GM21737 (cell line): ENCODE measurements at regions not wholly inside any gene's neighbourhood (a gene's known extent, or its start where the extent isn't known, plus 50 kb on each side); places are given as distances from the start of the nearest gene placed in this dataset.

Experiments
- ATAC-seq: cut with Tn5 transposase; IDR thresholded peaks from one replicate; pipeline ENCODE4 v1.9.1; 2021; ENCODE audit warnings: mild to moderate bottlenecking, moderate library complexity; ENCODE audit not compliant: unreplicated experiment

DNA sequence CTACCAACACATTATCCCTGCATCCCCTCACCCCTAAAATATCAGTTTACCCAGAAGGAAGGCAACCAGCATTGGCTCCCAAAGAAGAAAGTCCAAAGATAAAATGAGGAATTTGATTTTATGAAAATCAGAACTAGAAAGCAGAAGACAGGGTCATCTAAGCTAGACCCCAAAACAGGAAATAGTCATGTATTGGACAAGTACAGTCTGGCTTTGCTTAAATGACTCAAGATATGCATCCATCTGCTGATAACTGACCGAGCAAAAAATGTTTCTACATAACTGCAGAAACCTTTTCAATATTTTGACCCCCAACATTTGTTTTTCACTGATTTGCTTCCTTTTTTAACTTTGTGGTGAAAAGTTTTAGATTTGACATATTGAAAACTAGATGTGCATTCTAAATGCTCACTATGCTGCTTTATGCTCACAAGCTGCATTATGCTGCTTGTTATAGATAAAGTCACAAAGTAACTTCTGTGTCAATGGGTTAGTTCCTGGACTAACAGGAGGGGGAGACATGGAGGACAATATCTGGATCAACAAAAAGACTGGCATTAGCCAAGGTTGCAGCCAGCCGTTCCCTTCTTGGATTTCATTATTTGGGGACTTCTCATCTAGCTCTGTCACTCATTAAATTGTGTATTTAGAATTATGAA lies 227.0 kb downstream of the INHBA start:
- no peak for ATAC-seq

DNA sequence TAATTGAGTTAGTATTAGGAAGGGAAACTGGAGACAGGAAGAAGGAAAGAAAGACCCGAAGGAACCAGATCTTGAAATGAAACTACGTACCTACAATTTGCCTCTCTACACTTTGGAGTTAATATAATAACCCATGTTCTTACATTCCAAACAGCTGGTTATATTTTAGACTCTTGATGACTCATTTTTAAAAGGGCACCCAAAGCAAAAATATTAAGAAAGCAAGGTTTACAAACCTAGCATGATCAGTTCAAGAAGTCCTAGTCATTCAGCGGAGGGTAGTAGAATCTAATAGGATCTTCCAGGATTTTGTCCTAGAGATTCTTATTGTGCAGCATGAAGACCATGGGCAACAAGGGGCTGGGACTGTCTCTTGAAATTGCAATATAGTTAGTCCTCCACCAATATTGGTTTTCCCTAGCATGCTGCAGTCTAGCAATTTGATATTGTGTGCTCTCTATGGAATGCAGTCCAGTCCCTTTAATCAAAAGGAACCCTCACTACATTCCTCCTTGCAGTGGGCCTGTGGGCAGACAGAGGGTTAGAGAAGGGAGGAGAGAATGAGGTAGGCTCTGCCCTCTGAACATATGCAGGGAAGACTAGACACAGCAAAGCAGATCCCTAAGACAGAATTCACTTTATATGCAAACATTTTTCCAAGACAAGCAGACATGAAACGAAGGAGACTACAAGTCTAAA lies 230.3 kb downstream of the INHBA start:
- no peak for ATAC-seq

DNA sequence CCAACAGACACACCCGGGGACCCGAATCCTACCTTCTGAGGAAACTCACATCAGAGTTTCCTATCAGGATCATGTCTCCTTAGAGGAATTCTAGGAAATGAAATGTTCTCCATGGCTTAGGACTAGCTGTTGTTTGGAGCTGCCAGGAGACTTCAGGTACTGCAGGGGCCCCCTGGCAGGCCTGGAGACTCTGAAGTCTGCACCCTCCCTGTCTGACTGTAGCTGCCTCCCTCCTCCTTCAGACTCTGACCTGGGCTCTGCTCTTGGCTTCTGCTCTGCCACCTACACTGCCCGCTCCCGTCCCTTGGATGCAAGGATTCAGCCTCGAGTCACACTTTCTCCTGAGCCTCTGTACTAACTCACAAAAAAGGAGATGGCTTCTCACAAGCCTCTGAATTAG lies 232.8 kb downstream of the INHBA start:
- ATAC-seq, result no peak

DNA sequence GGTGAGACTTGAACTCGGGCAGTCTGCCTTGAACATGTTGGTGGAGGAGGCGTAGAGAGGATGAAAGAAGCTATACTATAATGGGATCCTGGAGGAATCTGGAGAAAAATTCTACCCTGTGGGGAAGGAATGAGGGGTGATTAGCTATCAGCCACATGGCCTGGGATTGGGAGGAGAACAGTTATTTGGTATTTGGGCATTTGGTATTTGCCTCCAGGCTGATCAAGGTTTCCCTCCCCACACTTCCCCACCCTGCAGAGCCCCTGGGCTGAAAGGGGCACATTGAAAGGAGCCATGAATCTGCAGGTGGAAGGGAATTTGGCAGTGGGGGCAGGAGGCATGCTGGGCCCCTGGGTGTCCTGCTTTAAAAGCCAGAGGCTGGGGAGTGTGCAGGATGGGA lies 235.3 kb downstream of the INHBA start:
- ATAC-seq, result no peak

DNA sequence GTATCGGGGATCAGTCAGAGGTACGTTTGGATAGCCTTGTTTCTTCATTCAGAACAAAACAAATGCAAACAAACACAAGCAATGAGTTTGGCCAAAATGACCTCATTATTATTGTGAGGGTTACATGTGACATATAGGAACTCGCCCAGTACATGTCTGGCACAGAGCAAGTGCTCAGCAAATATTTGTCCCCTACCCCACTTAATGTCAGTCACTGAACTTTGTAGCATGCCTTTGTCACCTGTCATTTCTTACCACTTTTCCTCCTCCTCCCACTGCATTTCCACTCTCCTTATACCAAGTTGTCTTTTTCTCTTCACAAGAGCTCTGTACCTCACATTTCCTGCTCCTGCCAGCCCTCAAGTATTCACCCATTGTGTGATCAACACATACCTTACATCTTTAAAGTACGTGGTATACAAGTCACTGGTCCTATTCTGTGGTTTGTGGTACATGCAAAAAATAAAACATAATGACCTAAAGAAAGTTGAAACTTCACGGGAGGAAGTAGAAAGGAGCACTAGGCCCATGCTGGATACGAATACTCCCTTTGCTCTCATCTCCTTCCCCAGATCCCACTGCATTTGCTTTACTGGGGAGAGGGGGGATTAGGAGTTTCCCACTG lies 236.0 kb downstream of the INHBA start:
- no peak for ATAC-seq

DNA sequence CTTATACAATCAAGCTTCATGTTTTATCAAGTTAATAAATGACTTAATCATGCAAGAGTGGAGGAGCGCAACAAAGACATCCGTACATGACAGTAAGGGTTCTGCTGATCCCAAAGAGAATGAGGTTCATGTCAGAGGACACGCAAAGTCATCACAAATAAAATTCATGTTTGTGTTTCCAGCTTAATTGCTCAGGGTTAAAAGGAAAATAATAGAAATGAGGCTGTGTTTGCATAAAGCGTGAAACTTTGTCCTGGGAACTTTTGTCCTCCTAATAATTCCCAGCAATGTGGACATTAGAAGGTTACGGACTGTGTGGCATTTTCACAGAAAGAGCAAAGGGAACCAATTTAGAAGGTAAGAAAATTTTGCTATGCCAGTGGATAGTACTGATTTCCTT lies 237.3 kb downstream of the INHBA start:
- ATAC-seq, result no peak

DNA sequence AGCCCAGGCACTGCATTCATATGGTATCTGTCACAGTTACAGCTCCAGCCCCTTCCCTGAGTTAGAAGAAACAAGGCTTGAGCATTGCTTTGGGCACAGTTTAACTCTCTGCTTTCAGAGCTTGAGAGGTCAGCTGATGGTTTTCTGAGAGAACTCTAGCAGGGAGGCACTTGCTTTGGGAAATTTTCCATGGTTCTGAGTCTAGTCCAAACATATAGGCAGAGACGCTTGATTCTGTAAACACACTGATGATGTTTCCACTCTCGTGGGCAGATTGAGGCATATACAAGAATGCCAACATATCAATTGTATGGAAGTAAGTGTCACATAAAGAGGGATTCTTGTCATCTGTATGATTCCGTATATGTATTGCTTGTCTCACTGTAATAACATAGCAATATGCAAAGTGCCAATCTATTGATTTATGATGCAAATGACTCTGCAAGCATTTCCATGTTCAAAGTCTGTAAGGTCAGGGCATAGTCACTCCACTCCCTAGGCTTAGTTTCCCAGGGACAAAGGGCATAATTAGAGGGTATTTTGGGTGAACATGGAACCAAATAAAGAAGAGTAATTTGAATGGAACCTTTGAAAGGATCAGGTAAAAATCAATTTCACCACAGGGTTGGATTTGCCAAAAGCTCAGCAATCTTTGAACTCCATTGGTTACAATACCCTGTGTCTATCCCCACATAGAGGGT lies 239.0 kb downstream of the INHBA start:
- ATAC-seq, result no peak

DNA sequence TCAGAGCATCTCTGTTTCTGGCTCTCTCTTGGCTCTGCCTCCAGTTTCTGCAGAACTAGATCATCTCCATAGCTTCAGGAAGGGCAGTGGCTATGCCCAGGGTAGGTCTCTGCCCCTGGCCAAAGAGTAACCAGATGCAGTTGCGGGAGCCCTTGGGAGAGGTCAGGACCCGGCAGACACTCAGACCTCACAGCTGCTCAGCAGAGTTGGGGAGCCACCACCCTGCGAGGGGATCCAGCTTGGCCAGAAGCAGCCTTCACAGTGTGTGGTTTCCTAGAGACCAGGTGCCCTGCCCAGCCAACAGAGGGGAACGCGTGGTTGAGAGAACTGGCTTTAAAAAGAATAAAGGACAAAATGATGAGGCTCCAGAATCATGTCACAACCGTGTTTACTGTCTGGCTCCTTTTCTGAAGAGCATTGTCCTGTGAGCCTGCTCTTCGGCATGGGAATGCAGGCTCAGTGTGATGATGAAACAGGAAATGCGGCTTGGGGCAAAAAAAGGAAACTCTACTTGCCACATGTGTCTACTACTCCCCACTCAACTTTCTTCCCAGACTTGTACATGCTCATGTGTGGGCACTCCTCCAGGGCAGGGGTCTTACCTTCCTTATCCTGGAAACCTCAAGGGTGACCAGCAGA lies 243.1 kb downstream of the INHBA start:
- ATAC-seq, result no peak

DNA sequence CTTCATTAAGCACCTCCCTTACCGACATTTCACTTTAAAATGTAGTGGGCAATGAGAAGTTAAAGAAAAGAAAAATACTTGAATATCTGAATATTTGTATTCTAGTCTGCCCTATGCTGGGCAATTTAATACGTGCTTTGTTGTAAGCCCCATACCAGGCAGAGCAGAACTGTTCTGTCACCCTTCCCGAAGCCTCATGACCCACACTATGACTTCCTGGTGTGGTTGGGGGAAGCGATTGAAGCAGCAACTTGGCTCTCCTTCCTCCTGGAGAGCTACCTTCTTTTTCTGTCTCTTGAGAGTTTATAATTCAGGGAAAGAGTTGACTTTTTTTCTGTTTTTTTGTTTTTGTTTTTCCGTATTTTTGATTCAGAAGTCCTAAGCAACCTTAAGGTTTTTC lies 243.7 kb downstream of the INHBA start:
- no peak for ATAC-seq

DNA sequence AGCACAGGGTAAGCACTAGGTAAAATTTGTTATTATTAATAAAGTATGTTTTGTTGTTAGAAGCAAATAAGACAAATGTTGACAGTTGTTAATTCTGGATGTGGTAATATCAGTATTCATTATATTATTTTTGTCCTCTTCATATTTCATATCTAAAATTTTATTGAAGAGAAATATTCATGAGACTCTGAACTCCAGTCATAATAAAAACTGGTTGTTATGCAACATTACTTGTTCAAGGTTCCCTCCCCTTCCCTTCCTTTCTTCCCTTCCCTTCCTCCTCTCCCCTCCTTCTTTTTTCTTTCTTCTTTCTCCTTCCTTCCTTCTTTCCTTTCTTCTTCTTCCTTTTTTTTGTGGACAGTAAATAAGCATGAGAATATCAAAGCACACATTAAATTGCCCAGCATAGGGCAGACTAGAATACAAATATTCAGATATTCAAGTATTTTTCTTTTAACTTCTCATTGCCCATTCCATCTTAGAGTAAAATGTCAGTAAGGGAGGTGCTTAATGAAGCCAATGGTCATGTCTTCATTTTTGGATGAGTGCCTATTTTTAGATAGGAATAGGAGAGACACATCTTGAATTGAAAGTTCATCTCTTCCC lies 245.0 kb downstream of the INHBA start:
- no peak for ATAC-seq

DNA sequence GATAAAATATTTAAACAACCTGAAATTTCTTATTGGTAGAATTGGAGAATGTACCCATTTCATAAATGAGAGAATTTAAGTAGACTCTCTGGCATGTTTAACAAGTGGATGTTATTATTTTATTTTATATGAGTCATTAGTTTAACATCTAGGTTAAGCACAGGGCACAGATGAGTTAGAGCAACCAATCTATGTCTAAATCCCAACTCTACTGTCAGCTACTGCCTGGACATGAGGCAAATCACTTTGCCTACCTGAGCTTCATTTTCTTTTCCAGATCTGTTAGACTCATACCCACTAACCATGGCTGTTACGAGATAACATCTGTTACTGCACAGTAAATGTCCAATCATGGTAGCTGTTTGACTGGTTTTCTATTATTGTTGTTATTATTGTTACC lies 251.1 kb downstream of the INHBA start:
- no peak for ATAC-seq

DNA sequence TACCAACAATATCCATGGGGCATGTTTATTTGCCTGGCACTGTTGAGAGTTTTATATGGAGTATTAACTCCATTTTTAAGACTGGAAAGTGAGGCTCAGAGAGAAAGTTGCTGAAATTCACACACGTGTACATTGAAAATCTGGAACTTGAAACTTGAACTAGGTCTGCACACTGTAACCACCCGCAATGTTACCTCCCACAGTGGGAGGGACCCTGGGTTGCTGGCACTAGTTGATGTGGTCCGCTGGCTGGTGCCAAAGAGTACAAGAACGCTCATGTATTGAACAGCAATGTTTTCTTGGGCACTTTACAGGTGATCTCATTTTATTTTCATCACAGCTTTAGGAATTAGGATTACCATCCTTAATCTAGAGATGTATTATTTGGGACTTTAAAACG lies 253.2 kb downstream of the INHBA start:
- no peak for ATAC-seq

DNA sequence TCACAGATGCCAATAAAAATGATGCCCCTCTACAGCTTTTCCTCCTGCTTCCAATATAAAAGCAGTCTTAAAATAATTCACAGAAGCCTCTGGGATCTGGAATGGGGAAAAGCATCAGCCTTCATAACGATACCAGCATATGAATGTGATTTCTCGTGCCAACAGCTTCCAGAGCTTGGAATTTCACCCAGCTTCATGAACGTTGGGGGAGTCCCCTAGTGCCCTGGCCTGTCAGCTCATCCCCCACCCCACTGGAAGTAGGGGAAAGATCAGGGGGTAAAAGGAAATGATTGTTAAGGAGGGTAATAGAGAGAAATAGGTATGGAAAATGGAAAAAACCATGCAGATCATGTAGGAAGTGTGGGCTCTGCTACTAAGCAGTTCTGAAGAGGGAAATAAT lies 253.6 kb downstream of the INHBA start:
- ATAC-seq, result no peak

DNA sequence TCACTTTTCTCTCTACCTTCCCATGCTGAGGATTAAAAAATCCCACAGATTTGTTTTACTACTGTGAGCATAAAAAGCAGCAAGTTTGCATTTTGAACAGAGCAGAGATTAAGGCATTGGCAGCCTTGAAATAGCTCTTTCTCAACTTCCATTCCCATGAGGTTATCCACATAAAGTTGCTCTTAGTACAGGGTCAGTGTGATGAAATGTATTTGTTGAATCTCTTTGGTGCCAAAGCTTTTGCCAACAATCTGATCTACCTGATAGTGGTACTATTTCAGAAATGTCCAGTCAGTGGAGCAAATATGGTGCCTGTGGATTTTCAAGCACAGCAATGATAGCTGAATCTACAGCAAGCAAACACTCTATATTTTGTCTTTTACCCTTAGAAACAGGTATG lies 254.8 kb downstream of the INHBA start:
- ATAC-seq, result no peak

DNA sequence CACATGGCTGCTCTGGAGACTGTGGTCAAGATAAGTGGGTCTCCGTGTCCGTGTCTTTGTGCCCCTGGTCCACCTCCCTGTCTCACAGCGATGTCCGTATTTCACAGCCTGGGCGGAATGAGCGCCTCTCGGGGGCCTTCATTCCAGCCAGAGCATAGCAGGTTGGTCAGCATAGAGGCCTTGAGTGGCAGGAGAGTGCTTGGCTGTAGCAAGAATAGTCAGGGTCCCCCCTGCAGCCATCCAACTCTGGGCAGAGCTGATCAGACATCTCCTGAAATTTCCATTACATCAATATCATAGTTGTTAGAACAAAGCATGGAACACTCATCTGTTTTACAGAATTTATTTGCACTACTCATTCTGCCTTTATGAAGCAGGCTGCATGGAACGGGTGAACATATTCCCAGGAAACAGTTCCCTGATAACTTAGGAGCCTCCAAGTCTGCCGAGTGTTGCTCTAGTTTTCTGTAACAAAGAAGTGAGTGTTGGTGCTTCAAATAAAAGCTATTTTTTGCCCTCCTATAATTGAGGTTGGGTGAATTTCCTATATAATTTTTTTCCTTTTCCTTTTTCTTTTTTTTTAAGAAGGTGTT lies 255.3 kb downstream of the INHBA start:
- no peak for ATAC-seq

DNA sequence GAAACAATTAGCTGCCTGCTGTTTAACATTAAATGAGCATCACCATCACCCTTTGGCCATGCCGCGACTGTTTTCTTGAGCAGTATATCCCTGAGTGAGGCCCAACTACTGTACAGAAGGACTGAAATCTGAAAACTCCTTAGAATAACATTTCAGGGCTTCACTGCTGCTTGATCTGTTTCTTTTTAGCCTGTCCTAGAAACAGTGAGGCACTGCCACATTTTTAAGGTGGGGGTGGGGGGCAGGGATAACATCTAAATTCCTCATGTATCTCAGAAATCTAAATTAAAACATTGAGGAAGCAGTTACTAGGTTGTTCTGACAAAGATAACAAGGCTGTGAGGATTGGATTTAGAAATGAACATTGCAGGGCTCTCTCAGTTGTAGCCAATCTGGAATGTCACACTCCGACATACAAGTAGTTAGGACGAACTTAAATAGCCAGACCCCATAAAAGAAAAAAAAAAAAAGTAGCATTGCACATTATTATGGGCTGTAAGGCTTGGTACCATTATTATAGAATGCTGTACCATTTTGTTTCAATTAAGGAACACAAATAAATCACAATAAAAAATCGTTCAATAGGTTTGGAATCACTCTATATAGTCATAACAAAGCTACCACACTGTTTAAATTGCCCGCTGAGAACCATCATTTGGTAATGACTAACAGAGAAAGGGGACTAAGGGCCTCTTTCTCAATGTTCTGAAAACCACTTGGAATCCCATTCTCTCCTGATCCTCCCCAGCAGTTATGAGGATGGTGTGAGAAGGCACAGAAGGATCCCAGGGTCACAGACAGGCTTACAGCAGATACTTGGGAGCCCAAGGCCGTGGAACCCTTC lies 256.1 kb downstream of the INHBA start:
- ATAC-seq, result no peak

DNA sequence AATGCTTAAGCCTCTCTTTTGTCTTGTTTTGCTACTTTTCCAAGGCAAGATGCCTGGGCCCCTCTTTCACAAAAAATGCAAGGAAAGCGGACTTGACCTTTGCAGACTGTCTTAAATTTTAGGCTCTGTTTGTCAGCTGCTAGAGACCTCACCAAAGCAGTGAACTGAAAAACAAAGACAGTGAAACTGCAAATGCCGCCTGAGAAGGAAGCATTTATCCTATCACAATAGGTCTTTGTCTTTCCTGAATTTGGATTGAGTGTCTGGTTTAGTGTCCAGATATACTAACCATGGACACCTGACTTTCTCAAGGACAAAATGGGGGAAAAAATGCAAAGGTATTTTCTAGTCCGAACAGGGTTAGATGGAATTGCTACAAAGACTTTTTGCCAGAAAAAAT lies 256.9 kb downstream of the INHBA start:
- no peak for ATAC-seq

DNA sequence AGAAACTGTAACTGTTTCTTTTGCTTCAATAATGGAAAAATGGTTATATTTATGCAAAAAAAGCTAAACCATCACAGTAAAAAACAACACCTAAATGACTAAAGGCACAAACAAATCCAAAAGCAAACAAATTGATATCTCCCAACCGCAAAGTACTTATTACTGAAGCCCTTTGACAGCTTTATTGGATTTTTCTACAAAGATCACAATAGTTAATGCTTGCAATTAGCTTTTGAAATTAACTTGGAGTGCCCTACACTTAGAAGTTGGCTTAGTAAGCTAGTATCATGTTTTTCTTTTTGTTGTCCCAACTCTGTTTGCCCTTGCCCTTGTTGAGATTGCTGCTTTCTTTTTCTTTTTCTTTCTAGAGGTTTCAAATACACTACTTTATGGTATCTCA lies 257.5 kb downstream of the INHBA start:
- no peak for ATAC-seq

DNA sequence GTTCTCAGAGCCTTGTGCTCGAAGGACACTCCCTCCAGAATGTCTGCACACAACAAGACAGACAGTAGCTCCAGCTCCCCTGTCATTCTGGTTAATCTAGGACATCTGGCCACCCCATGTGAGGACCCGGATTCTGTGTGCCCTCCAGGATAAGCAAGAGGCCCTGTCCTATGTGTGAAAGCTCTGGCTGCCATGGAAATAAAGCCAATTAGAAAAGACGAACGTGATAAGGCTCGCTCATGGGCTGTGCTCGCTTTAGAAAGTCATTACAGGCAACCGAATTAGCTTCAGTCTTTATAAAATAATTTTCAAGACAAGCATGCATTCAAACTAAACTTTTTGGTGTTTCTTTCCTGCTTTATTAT lies 263.4 kb downstream of the INHBA start:
- no peak for ATAC-seq
